Endothelial cell of umbilical vein (primary cell): ENCODE measurements at regions not wholly inside any gene's neighbourhood (a gene's known extent, or its start where the extent isn't known, plus 50 kb on each side); places are given as distances from the start of the nearest gene placed in this dataset.

Experiments
- BruUV-seq: library from RNA; stranded (reverse); fragments of 400-500 nt; replicated peaks from 2 replicates; lab custom pipeline; 2021; lab: Mats Ljungman, UMichigan
- CTCF ChIA-PET: fragments of 300-600, 350-600 bp; sonication (Branson Sonifier 250); formaldehyde crosslinking; loops from one replicate; lab custom pipeline; 2021; ENCODE audit warnings: antibody characterized with exemption, inconsistent platforms; lab: Charles Lee
- POLR2A ChIA-PET: fragments of 300-600, 350-600 bp; sonication (Branson Sonifier 250); formaldehyde crosslinking; loops from one replicate; lab custom pipeline; 2021; ENCODE audit warnings: antibody characterized with exemption, inconsistent platforms; lab: Charles Lee
- DNase-seq: peaks from one replicate; pipeline ENCODE4 v3.0.0-alpha.2; 2011; ENCODE audit warnings: low read depth, low spot score
- FAIRE-seq: peaks from 2 replicates; lab custom pipeline; 2011; peaks lifted over from hg19 to GRCh38; lab: Jason Lieb, UNC
- H2AFZ ChIP-seq: 2 replicates; pipeline ENCODE4 v1.6.0; 2012; ENCODE audit warnings: low read depth, low read length, control low read depth, inconsistent platforms
- H3K27ac ChIP-seq: 2 replicates; pipeline ENCODE4 v1.5.1; 2011; ENCODE audit warnings: low read depth, mild to moderate bottlenecking, control low read depth, low read length, moderate library complexity; ENCODE audit not compliant: insufficient read depth
- H3K27me3 ChIP-seq, 2 experiments: 2 replicates each; pipeline versions ENCODE4 v1.6.0 to v1.6.1; 2011; ENCODE audit warnings: low read length in 2 of 2, mixed read lengths in 1 of 2; ENCODE audit not compliant: control insufficient read depth in 2 of 2, insufficient read depth in 2 of 2
- H3K36me3 ChIP-seq, 2 experiments: 2 replicates in 1 of 2; 3 replicates in 1 of 2; pipeline ENCODE4 v1.5.1; 2011; ENCODE audit warnings: low read length in 2 of 2, mild to moderate bottlenecking in 1 of 2, moderate library complexity in 1 of 2; ENCODE audit not compliant: control insufficient read depth in 2 of 2, insufficient read depth in 2 of 2; ENCODE audit errors: extremely low read depth in 1 of 2
- H3K4me1 ChIP-seq: 3 replicates; pipeline ENCODE4 v1.5.1; 2011; ENCODE audit warnings: mild to moderate bottlenecking, low read length; ENCODE audit not compliant: control insufficient read depth, insufficient read depth; ENCODE audit errors: extremely low read depth
- H3K4me2 ChIP-seq: 2 replicates; pipeline ENCODE4 v1.6.1; 2011; ENCODE audit warnings: low read length, control low read depth, mixed read lengths; ENCODE audit not compliant: insufficient read depth
- H3K4me3 ChIP-seq, 3 experiments: fragments of 200-600 bp in 1 of 3; sonication (generic), shearing (Covaris generic) in 1 of 3; replicated peaks in 1 of 3; 2 replicates each; pipeline ENCODE4 v1.5.1; 2011 to 2016; ENCODE audit warnings: control low read depth in 3 of 3, low read length in 3 of 3, mild to moderate bottlenecking in 2 of 3, inconsistent platforms in 1 of 3, low read depth in 1 of 3, moderate library complexity in 1 of 3; ENCODE audit not compliant: insufficient read depth in 1 of 3
- H3K79me2 ChIP-seq: 2 replicates; pipeline ENCODE4 v1.6.0; 2012; ENCODE audit warnings: low read length, inconsistent platforms; ENCODE audit not compliant: control insufficient read depth, insufficient read depth
- H3K9ac ChIP-seq: replicated peaks from 2 replicates; pipeline ENCODE3; 2011; ENCODE audit warnings: low read length, control low read depth; ENCODE audit not compliant: insufficient read depth; ENCODE audit errors: extremely low read depth
- H3K9me1 ChIP-seq: replicated peaks from 3 replicates; pipeline ENCODE4 v1.6.0; 2011; ENCODE audit warnings: mild to moderate bottlenecking, low read length; ENCODE audit not compliant: control insufficient read depth, insufficient read depth; ENCODE audit errors: extremely low read depth
- H3K9me3 ChIP-seq: replicated peaks from 2 replicates; pipeline ENCODE4 v1.5.1; 2012; ENCODE audit warnings: low read length, inconsistent platforms; ENCODE audit not compliant: control insufficient read depth, insufficient read depth
- H4K20me1 ChIP-seq: replicated peaks from 2 replicates; pipeline ENCODE3; 2011; ENCODE audit warnings: mild to moderate bottlenecking, low read length; ENCODE audit not compliant: control insufficient read depth, insufficient read depth; ENCODE audit errors: extremely low read depth
- CTCF ChIP-seq, 2 donors: IDR thresholded peaks; 1 replicate in 1 of 2; 2 replicates in 1 of 2; pipeline ENCODE4 v1.5.1; 2011; ENCODE audit warnings: low read length in 2 of 2, mild to moderate bottlenecking in 2 of 2, moderate library complexity in 2 of 2, control low read depth in 1 of 2, inconsistent platforms in 1 of 2, low read depth in 1 of 2; ENCODE audit not compliant: insufficient read depth in 1 of 2; ENCODE audit errors: extremely low read depth in 1 of 2
- EZH2 ChIP-seq: IDR thresholded peaks from 2 replicates; pipeline ENCODE4 v1.6.1; 2012; ENCODE audit warnings: borderline replicate concordance, low read depth, mild to moderate bottlenecking, moderate library complexity, low read length, inconsistent platforms; ENCODE audit not compliant: severe bottlenecking
- FOS ChIP-seq: IDR thresholded peaks from 2 replicates; pipeline ENCODE4 v1.6.1; 2011; ENCODE audit warnings: mild to moderate bottlenecking, low read length, moderate library complexity, borderline replicate concordance; ENCODE audit not compliant: insufficient read depth
- GATA2 ChIP-seq: IDR thresholded peaks from 2 replicates; pipeline ENCODE4 v1.7.0; 2011; ENCODE audit warnings: low read depth, mild to moderate bottlenecking, moderate library complexity, mixed read lengths, low read length; ENCODE audit not compliant: insufficient read length, insufficient read depth
- JUN ChIP-seq: IDR thresholded peaks from 2 replicates; pipeline ENCODE4 v1.6.1; 2011; ENCODE audit warnings: borderline replicate concordance, low read depth; ENCODE audit not compliant: insufficient read length, insufficient read depth
- MAX ChIP-seq: IDR thresholded peaks from 2 replicates; pipeline ENCODE4 v1.6.1; 2011; ENCODE audit not compliant: insufficient read depth, insufficient read length
- MYC ChIP-seq: IDR thresholded peaks from one replicate; pipeline ENCODE4 v1.6.1; 2011; ENCODE audit warnings: mild to moderate bottlenecking, low read depth, low read length
- POLR2A ChIP-seq: IDR thresholded peaks from 2 replicates; pipeline ENCODE4 v1.6.1; 2012; ENCODE audit warnings: low read depth, mild to moderate bottlenecking, control low read depth, low read length
- POLR2AphosphoS5 ChIP-seq: IDR thresholded peaks from 2 replicates; pipeline ENCODE4 v1.6.1; 2012; ENCODE audit warnings: low read depth, mild to moderate bottlenecking, control low read depth, low read length, moderate library complexity; ENCODE audit not compliant: insufficient read depth
- dilution Hi-C: fragments of 300-500 bp; cut with MboI; formaldehyde crosslinking; loops from one replicate; pipeline ENCODE4 v1.15.0; 2019; ENCODE audit warnings: low sequenced_read_pairs; ENCODE audit not compliant: extremely low pct_ligation_motif_present
- intact Hi-C: fragments of 100-400 bp; cut with micrococcal nuclease; formaldehyde crosslinking; loops from one replicate; pipeline ENCODE4 v1.10.0; 2022

GRCh38 chr11:115696563-115696962, 192.3 kb upstream of the CADM1 start:
- Histone ChIP-seq H3K4me3 (no peak overlapping the region), H2AFZ (no peak overlapping the region), H3K79me2 (no peaks in the 10 kb centered on the region), H3K36me3 (no peaks in the 10 kb centered on the region), H3K4me2 (no peak overlapping the region), H3K27me3 (no peaks in the 10 kb centered on the region), H4K20me1 (no peaks in the 10 kb centered on the region), H3K4me1 (no peaks in the 10 kb centered on the region), H3K27ac (no peak overlapping the region), H3K9me3 (peaks cover 3% of the 10 kb centered on the region), H3K9ac (no peak overlapping the region), H3K9me1 (no peaks in the 10 kb centered on the region)
- DNase-seq (no peak), FAIRE-seq (no peak)
- BruUV-seq, result no TSS peak
- CTCF ChIA-PET, result no interaction called here
- TF ChIP-seq POLR2AphosphoS5 (no peak), CTCF (IDR thresholded peaks at IDR 0.05; ENCODE audit: extremely low read depth in 1 of 2, insufficient read depth in 1 of 2, low read depth in 1 of 2, low read length in 2 of 2) (no peak), MAX (no peak), GATA2 (no peak), EZH2 (no peak), POLR2A (no peak), JUN (no peak), FOS (no peak), MYC (no peak)
- POLR2A ChIA-PET, result no interaction called here
- dilution Hi-C loops (no loop called here), intact Hi-C loops (no loop called here)
